Ishikawa (cell line): ENCODE measurements at regions not wholly inside any gene's neighbourhood (a gene's known extent, or its start where the extent isn't known, plus 50 kb on each side); places are given as distances from the start of the nearest gene placed in this dataset.

Source experiments
- CEBPB ChIP-seq: IDR thresholded peaks from 2 replicates; pipeline ENCODE4 v1.6.1; 2012
- CREB1 ChIP-seq: IDR thresholded peaks from 2 replicates; pipeline ENCODE4 v1.6.1; 2012; ENCODE audit warnings: low read depth
- EGR1 ChIP-seq: IDR thresholded peaks from 2 replicates; pipeline ENCODE4 v1.6.1; 2012
- EP300 ChIP-seq: IDR thresholded peaks from 2 replicates; pipeline ENCODE4 v1.6.1; 2012; ENCODE audit warnings: borderline replicate concordance
- FOXM1 ChIP-seq: IDR thresholded peaks from 2 replicates; pipeline ENCODE4 v1.6.1; 2012; ENCODE audit warnings: low read depth, borderline replicate concordance
- MAX ChIP-seq: IDR thresholded peaks from 2 replicates; pipeline ENCODE4 v1.6.1; 2012
- NFIC ChIP-seq: IDR thresholded peaks from 2 replicates; pipeline ENCODE4 v1.6.1; 2012
- RAD21 ChIP-seq: IDR thresholded peaks from 2 replicates; pipeline ENCODE4 v1.6.1; 2012; ENCODE audit warnings: low read depth
- REST ChIP-seq: IDR thresholded peaks from 2 replicates; pipeline ENCODE4 v1.6.1; 2012; ENCODE audit warnings: low read depth, mild to moderate bottlenecking
- TAF1 ChIP-seq: IDR thresholded peaks from 2 replicates; pipeline ENCODE4 v1.6.1; 2012; ENCODE audit warnings: low read depth, mild to moderate bottlenecking
- TCF12 ChIP-seq: IDR thresholded peaks from 2 replicates; pipeline ENCODE4 v1.6.1; 2012; ENCODE audit warnings: low read depth
- TEAD4 ChIP-seq: IDR thresholded peaks from 2 replicates; pipeline ENCODE4 v1.6.1; 2012
- USF1 ChIP-seq: IDR thresholded peaks from 2 replicates; pipeline ENCODE4 v1.6.1; 2012
- YY1 ChIP-seq: IDR thresholded peaks from 2 replicates; pipeline ENCODE4 v1.6.1; 2012; ENCODE audit warnings: low read depth
- ZBTB7A ChIP-seq: IDR thresholded peaks from 2 replicates; pipeline ENCODE4 v1.6.1; 2012; ENCODE audit warnings: low read depth

GRCh38 chr2:215702116-215702902 is 266.4 kb upstream of the FN1 start:
- TF ChIP-seq YY1, result no peak
- no peak for TF ChIP-seq FOXM1
- no peak for TF ChIP-seq REST
- TF ChIP-seq TAF1, result no peak
- no peak for TF ChIP-seq ZBTB7A
- TF ChIP-seq EP300, result no peak

- TF ChIP-seq TCF12 (no peak), ZBTB7A (no peak), EGR1 (no peak), YY1 (no peak), MAX (no peak), REST (no peak), USF1 (no peak), CREB1 (no peak), NFIC (no peak), EP300 (no peak), TAF1 (no peak), RAD21 (no peak), CEBPB (no peak), FOXM1 (no peak), TEAD4 (no peak)
These were observed 264.1 kb upstream of the FN1 start for GRCh38 chr2:215699700-215700538.

- TF ChIP-seq EP300 (no peak), FOXM1 (no peak), EGR1 (no peak), MAX (no peak), TEAD4 (no peak), TCF12 (no peak), NFIC (no peak), RAD21 (no peak), ZBTB7A (no peak), CEBPB (no peak), REST (no peak), TAF1 (no peak), YY1 (no peak), USF1 (no peak), CREB1 (no peak)
These were observed 263.1 kb upstream of the FN1 start for GRCh38 chr2:215699018-215699417.

- TF ChIP-seq ZBTB7A, result no peak
- no peak for TF ChIP-seq TAF1
- TF ChIP-seq NFIC, result no peak
- no peak for TF ChIP-seq YY1
- no peak for TF ChIP-seq RAD21
These were observed 262.7 kb upstream of the FN1 start for GRCh38 chr2:215698566-215698965.
